NCI-H1417 (cell line): ENCODE measurements at regions not wholly inside any gene's neighbourhood (a gene's known extent, or its start where the extent isn't known, plus 50 kb on each side); places are given as distances from the start of the nearest gene placed in this dataset.

Experiments
- DNase-seq, 3 experiments: peaks; one replicate each; lab custom pipeline; 2025; lab: John Stamatoyannopoulos, UW

DNA sequence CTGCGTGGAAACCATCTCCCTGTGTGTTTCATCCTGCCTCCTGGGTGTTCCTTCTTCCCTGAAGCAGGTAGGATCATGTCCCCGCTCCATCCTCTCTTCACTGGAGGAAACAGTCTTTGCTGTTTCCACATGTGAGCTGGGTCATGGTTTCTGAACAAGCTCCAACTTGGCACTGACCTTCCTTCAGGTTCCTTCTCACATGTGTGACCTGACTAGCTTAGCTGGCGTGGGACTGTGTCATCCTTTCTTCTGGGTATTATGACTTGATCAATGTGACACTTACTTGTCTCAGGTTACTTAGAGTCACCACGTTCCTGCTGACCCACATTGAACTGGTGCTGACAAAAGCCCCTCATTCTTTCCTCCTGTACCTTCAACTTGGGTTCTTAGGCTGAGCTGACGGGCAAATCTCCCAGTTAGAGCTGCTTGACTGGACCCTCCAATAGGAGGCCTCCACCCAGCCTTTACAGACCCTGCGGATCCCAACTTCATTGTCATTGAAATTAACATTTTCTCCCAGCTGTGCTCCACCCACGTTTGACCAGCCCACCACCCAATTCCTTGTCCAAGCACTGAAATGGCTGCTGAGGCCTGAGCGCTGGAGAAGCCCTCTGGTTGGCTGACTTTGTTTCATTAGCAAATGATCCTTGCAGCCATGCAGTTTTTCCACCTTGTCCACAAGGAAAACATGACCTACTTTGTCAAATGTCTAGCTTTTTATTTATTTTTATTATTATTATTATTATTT lies 128.1 kb downstream of the DDX1 start:
- no peak for DNase-seq

DNA sequence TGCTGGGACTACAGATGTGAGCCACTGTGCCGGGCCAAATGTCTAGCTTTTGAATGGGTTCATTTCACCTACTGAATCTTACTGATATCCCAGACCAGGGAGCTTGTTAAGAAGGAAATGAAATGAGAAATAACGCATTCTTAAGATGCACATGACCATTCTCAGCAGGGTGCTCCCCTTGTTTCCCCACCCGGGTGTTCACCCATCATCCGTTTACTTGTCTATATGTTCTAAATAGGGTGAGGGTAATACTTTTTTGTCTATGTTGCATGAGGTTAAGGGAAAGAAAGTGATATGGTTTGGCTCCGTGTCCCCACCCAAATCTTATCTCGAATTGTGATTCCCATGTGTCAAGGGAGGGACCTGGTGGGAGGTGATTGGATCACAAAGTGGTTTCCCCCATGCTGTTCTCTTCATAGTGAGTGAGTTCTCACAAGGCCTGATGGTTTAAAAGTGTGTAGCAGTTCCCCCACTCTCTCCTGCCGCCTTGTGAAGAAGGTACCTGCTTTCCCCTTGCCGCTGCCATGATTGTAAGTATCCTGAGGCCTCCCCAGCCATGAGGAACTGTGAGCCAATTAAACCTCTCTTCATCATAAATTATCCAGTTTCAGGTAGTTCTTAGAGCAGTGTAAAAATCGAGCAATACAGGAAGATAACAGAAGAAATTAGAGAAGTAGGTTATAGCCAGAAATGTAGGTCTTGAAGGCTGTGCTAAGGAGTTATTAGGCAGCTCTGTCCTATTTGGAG lies 129.1 kb downstream of the DDX1 start:
- no peak for DNase-seq

DNA sequence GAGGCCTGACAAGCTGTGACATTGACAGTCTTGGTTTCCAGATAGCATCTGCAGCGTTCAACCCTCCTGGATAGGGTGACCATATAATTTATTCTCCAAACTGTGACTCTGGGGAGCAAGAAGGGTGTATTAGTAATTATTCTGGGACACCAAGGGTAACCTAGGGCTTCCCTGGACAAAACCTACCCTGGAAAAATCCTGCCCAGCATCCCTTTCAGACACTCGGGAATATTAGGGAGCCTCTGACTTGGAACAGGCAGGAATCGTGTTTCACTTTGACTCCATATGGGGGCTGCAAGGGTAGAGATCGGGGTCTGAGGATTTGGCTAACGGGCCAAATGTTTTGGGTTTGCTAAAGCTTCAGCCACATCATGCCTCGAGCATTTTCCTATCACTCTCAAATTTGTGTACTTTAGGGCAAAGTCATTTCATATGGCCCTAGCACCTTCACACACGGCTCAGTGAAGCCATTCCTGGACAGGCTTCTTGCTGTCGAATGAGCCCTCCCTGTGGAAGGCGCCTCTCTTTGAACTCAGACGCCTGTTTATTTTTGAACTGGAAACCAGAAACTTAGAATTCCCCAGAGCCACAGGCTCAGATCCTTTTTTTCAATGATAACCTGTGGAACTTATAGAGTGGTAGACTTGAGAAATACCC lies 129.9 kb downstream of the DDX1 start:
- DNase-seq = no peak

DNA sequence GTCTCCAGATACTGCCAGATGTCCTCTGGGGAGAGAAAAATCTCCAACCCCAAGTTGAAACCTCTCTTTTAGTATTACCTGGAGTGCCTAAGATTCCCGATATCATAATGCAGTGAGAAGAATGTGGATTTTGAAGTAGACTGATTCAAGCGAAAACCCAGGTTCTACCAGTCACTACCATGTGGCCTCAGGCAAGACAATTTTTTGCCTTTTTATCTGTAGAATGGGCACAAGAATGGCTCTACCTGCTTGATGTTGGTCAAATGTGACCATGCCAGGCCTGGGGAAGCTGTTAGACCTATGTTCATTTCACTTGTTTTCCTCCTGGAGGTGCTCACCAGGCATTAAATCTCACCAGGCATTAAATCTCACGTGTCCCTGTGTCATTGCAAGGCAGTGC lies 131.3 kb downstream of the DDX1 start:
- DNase-seq = no peak

DNA sequence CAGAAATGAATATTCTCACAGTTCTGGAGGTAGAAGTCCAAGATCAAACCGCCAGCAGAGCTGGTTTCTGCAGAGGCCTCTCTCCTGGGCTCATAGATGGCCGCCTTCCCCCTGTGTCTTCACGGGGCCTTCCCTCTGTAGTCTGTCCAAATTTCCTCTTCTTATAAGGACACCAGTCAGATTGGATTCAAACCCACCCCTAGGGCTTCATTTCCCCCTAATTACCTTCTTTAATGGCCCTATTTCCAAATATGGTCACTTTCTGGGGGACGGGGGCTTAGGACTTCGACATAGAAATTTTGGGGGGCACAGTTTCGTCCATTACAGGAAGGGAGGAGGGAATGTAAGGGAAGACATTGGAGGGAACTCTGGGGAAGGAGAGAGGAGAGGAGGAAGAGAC lies 132.6 kb downstream of the DDX1 start:
- DNase-seq = no peak

DNA sequence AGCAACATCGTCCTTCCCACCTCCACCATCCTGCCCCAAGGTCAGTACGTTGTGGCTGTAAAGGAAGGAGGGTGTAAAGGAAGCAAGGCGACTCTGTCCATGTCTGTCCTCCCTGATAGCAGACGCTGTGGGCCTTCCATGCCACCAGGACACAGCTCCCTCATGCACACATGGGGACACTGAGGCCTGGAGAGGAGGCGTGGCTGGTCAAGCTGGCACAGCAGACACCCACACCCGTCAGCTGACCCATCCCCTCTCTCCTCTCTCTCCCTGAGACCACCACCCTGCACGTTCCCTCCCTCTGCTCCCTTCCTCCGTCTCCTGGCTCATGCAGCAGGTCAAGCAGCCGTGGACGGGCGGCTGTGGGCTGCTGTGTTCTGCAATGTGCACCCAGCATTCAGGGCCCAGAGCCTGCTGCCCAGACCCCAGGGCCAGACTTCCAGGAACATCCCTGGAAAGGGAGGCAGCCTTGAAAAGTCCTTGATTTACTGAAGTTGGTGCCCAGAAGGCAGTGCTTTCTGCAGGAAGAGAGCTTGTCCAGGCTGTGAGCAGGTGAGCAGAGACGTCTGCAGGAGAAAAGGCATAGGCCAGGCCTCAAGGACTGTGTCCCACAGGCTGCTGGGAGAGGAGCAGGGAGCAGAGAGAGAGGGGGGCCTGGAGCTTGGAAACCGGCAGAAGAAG lies 133.6 kb downstream of the DDX1 start:
- no peak for DNase-seq

DNA sequence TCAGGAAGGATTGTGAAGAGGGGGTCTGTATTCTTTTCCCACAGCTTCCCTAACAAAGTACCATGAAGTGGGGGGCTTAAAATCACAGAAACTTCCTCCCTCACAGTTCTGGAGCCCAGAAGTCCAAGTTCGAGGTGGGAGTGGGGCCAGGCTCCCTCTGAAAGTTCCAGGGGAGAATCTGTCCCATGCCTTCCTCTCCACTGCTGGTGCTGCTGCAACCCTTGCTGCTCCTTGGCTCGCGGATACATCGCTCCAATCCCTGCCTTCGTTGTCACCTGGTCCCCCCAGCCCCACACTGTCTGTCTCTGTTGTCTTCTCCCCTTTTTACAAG lies 134.1 kb downstream of the DDX1 start:
- DNase-seq = no peak

DNA sequence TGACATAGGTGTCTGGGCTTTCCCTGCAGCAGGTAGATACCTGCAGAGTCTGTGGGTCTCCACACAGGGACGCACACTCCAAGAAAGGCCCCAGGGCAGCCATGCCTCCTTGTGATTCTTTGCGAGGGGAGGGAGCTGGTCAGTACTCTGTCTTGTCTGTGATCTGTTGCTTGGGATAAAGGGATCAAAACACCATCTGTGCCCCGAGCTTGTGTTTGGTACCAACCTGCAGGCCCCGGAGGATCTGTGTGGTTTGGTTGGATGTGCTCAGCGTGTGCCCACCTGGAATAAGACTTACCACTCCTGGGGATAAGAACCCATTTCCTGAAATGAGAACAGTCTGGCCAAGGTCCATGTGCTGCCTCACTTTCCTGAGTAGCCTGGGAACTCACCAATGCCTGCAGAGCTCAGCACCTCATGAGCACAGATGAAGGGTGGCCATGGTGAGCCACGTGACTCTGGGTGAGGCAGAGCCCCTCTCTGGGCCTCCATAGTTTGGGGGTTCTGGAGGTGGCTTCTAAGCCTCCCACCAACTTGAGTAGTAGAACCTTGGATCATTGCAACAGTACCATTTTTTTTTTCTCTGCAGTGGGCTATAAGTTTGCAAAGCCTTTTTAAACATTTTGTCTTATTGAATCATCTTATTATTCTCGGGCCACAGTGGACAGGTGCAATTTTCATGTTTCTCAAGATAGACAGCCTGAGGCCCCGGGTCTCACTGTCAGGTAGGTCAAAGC lies 134.8 kb downstream of the DDX1 start:
- DNase-seq = no peak

DNA sequence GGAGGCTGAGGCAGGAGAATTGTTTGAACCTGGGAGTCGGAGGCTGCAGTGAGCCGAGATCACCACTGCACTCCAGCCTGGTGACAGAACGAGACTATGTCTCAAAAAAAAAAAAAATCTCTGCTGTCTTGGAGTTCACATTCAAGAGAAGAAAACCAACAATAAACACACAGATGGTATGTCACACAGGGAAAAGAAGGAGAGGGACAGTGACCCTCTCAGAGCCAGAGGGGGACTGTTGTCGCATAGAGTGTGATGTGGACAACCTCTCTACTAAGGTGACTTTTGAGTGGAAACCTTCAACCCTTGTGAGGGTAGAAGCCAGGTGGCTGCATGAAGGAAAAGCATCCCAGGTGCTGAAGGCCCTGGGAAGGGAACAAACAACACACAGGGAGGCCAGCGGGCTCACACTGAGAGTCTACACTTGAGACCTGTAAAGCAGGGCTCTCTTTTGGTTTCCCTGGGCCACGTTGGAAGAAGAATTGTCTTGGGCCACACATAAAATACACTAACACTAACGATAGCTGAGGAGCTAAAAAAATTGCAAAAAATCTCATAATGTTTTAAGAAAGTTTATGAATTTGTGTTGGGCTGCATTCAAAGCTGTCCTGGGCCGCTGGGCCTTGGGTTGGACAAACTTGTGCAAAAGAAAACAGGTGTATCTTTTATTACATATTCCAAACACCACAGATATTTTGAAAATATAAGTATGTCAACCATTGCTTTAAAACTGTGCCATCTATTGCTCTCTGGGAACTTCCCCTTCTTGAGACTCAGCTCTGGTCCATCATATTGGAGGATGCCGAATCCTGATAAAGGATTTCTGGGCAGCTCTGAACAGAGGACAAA lies 136.0 kb downstream of the DDX1 start:
- no peak for DNase-seq

DNA sequence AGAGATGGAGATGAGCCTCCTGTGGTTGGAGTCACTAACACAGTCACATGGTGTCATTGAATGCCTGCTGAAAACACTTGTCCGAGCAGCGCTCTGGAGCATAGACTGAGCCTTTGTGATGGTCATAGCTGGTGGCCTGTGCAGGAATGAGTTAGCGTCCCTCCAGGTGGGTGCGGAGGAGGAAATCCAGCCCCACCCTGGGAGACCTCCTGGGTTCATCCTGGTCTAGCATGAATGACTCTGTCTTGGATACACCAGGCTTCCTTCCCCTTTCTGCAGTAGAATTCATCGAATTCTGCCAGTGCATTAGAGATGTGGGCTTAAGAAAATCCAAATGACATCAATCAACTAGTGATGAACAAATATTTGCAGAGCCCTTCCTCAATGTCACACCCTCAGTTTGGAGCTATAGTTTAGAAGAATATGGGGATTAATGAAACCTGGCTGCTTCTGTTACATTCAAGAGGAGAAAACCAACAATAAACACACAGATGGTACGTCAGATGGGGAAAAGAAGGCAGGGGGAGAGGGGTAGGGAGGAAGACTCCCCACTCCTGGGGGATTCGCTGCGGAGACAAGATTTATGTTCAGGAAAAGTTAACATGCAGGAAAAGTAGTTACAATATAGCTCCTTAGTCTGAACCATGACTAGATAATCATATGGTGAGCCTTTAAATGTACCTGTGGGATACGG lies 136.7 kb downstream of the DDX1 start:
- peak in 1 of 3 experiments; percentile 25 for DNase-seq

DNA sequence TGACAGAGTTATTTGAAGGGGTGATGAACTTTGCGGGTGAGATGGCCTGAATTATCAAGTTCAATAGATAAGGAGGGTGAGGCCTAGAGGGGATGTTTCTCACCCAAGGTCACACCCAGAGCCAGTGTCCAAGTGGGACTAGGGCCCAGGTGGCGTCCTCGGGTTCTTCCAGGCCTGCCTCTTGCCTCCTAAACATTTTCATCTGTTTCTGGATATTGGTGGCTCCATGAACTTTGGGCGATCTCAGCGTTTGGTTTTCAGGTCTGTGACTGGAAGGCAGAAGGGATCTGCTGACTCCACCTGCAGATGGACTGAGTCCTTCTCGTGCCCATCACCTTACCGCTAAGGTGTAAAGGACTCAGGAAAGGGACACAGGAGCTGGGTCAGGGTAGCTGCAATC lies 137.3 kb downstream of the DDX1 start:
- DNase-seq = no peak

DNA sequence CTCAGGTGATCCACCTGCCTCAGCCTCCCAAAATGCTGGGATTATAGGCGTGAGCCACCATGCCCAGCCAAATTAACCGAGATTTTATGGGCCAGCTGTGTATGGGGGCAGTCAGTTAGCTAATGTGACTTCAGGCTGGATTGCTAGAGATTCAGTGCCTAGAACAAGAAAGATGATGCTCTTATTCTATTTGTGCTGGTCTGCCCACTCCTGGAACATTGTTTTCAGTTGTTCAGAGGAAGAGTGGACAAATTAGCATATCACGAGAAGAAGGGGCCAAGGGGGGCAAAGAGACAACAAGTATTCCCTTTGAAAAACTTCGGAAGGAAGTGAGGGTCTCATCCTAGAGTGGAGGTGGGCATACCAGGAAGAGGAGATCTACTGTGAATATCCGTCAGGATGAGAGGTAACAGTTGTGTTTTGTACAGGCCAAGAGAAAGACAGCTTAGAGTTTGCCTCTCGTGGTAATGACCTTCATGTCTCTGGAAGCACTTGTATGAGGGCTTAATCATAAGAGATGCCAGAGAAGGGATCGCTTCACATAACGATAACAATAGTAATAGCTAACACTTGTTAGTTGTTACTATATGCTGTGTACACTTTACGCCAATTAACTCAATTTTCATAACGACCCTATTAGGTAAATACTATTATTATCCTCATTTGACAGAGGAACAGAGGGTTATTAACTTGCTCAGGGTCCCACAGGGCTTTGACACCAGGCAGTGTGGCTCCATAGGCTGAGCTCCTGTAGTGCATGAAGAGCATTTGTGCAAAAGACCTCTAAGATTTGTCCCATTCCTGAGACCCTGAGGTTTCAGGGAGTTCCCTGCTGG lies 138.3 kb downstream of the DDX1 start:
- peak in 2 of 3 experiments; percentile 57 to 87 for DNase-seq

DNA sequence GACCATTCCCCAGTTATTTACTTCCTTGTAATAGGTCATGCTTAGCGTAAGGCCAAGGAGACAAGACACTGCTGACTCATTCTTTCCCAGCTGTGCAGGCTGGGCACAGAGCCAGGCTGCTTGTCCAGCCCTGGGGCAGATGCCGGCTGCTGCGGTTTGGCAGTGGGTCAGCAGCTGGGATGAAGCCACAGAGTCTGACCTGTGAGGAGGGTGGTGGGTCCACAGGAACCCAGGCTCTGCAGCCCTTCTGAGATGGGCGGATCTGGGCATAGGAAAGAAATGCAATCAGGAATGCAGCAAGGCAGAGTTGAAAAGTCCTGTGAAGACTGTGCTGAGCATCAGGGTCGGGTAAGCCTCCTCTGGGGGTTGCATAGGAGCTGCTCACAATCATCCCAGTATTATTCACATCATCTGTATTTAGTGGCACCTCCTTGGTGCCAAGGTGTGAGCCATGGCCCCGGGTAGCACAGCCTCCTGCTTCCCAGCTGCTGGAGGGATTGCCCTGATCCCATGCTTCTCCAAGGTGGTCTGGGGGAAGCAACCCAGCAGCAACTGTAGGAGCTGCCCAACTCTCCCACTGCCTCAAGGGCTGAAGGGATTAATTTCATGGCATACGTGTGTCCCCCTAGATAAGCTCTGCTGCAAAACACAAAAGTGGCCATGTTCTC lies 139.0 kb downstream of the DDX1 start:
- DNase-seq = peak in 1 of 3 experiments; percentile 54

DNA sequence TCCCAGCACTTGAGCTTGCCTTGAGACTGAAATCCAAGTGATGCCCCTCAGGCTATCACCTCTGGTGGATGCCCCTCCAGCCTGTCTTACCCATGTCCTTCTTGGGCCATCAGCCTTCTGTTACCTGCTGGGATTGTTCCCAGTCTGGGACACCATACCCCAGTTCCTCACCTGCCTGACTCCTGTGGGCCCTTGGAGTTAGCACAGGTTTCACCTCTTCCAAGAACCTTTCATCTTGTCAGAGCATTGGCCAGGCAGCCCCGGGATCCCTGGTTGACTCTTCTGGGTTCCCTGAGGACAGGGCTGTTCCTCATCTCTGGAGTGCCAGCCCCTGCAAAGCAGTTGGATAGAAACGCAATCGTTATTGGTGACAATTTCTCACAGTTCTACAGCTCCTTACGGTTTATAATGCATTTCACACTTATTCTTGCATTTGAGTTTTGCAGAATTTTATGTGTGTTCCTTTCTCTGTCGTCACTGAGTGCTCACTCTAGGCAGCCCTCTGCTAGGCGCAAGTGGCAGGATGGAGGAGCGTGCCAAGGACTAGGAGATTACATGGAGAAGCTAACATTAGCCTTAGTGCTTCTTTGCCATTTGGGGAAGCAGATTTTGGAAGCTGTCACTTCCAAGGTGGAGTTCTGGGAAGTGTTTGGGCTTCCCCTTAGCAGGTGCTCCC lies 139.7 kb downstream of the DDX1 start:
- DNase-seq = no peak

DNA sequence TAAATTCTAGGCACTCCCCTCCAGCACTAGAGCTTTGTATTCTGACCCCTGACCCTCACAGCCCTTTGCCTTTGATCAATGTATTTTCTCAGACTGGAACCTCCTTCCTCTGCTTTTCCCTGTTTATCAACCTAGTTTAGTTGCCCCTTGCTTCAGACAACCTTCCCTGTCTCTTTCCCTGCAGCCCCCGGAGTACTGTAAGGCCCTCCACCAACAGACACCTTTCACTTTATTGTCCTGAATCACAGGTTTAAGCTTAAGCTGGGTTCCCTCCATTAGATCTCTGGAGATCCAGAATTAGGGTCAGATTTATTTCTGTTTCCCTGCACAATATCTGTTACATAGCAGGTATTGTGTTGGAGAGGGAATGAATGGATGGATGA lies 140.2 kb downstream of the DDX1 start:
- DNase-seq = no peak

DNA sequence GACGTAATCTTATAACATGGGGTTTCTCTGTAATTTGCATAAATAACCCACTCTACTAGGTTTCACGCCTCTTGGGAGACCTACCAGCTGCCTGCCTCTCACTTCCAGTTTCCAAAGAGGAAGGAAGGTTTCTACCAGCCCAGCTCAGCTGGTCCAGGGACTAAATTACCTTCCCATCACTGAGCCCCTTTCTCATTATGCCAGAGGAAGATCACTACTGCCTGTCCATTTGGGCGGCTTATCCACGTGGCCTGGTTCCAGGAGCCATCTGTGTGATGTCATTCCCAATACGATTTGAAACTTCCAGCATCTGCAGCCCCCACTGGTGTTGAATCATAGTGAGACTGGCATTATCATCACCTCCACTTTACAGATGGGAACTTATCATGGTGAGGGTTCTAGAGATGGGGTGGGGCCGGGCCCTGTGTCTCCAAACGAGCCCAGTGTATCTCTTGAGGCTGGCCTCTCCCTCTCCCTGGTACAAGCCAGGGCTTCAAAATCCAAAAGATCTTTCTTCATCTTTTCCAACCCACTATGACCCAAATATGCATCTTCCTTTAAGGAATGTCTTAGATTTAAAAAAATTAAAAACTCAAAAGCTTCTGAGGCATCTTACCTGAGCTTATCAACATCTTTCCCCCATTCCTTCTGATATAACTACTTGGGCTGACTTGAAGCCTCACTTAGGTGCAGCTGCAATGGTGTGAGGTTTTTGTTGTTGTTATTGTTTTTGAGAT lies 140.8 kb downstream of the DDX1 start:
- DNase-seq = no peak

DNA sequence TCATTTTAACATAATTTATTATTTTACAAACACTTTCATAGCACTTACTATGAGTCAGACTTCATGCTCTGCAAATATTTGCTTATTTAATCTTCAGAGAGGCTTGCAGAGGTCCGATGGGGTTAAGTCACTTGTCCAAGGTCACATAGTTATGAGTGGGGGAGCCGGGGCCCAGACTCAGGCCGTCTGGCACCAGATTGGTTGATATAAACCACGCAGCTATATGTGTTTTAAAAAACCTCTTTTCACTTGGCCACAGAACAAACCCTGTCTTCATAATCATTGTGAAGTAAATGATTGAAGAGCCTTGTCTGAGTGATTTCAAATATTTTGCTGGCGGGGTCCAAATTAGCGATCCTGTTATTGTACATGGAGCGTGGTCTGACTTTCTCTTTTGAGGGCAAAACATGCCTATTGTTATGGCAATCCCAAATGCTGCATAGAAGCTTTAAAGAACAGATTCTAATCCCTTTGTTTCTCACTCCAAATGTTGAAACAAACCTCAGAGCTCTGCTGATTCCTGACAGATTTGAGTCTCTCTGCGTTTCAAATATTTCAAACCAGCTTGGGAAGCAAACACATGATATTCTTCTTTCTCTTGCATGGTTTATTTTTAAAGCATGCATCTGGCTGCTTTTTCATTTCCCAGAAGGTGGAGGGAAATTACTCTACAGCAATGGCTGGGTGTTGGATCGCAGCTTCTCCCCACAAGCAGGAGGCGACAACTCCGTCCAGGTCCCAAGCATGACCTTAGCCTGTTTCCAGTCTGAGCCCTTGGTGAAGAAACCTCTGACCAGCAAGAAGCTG lies 142.4 kb downstream of the DDX1 start:
- DNase-seq = no peak
